SK-N-SH (cell line): ENCODE measurements at regions not wholly inside any gene's neighbourhood (a gene's known extent, or its start where the extent isn't known, plus 50 kb on each side); places are given as distances from the start of the nearest gene placed in this dataset.

Source experiments
- CTCF ChIA-PET: fragments of 300-600, 350-600 bp; formaldehyde crosslinking; extraction: SDS; loops from one replicate; lab custom pipeline; 2021; lab: Yijun Ruan, JAX
- POLR2A ChIA-PET: fragments of 350-600 bp; sonication (Branson Sonifier 250); formaldehyde crosslinking; extraction: SDS; loops from one replicate; lab custom pipeline; 2020; ENCODE audit warnings: antibody characterized with exemption, inconsistent platforms; lab: Yijun Ruan, JAX
- DNase-seq: peaks from one replicate; pipeline ENCODE4 v3.0.0; 2012
- H2AFZ ChIP-seq: fragments of 200-600 bp; sonication (generic); 2 replicates; pipeline ENCODE4 v1.8.1; 2016; ENCODE audit warnings: antibody characterized with exemption, mild to moderate bottlenecking, low read depth
- H3F3A ChIP-seq: fragments of 200-600 bp; sonication (generic); replicated peaks from 2 replicates; pipeline ENCODE3; 2016; ENCODE audit warnings: antibody characterized with exemption, mild to moderate bottlenecking; ENCODE audit not compliant: insufficient read depth
- H3K27ac ChIP-seq, 2 experiments: fragments of 200-500 bp in 1 of 2; fragments of 200-600 bp in 1 of 2; sonication (Bioruptor generic) in 1 of 2; sonication (generic), shearing (Covaris generic) in 1 of 2; 2 replicates each; pipeline versions ENCODE4 v1.5.1 to v1.6.1; 2014 to 2016; ENCODE audit warnings: low read depth in 2 of 2, inconsistent platforms in 1 of 2, low read length in 1 of 2, mild to moderate bottlenecking in 1 of 2, mixed read lengths in 1 of 2
- H3K27me3 ChIP-seq: fragments of 200-600 bp; sonication (generic), shearing (Covaris generic); 2 replicates; pipeline ENCODE4 v1.6.1; 2016; ENCODE audit warnings: mixed run types; ENCODE audit not compliant: insufficient read depth
- H3K36me3 ChIP-seq, 2 experiments: fragments of 200-500 bp in 1 of 2; fragments of 200-600 bp in 1 of 2; sonication (Bioruptor generic) in 1 of 2; sonication (generic) in 1 of 2; replicated peaks in 1 of 2; 2 replicates each; pipeline versions ENCODE3 to v1.5.1; 2014 to 2016; ENCODE audit warnings: low read length in 1 of 2, mild to moderate bottlenecking in 1 of 2; ENCODE audit not compliant: insufficient read depth in 2 of 2, control insufficient read depth in 1 of 2
- H3K4me1 ChIP-seq, 2 experiments: fragments of 200-500 bp in 1 of 2; fragments of 200-600 bp in 1 of 2; sonication (Bioruptor generic) in 1 of 2; sonication (generic), shearing (Covaris generic) in 1 of 2; 2 replicates each; pipeline versions ENCODE4 v1.5.1 to v1.6.1; 2014 to 2016; ENCODE audit warnings: low read depth in 1 of 2, low read length in 1 of 2, mixed run types in 1 of 2; ENCODE audit not compliant: insufficient read depth in 2 of 2, control insufficient read depth in 1 of 2
- H3K4me2 ChIP-seq: fragments of 200-600 bp; sonication (generic), shearing (Covaris generic); 2 replicates; pipeline ENCODE4 v1.6.1; 2017; ENCODE audit warnings: mixed run types
- H3K4me3 ChIP-seq, 2 experiments: fragments of 200-500 bp in 1 of 2; fragments of 200-600 bp in 1 of 2; sonication (Bioruptor generic) in 1 of 2; sonication (generic), shearing (Covaris generic) in 1 of 2; 2 replicates each; pipeline versions ENCODE4 v1.5.1 to v1.8.1; 2014 to 2016; ENCODE audit warnings: low read depth in 2 of 2, inconsistent platforms in 1 of 2, low read length in 1 of 2, mild to moderate bottlenecking in 1 of 2, mixed read lengths in 1 of 2, moderate library complexity in 1 of 2
- H3K79me2 ChIP-seq: fragments of 200-600 bp; sonication (generic); 2 replicates; pipeline ENCODE4 v1.8.1; 2017; ENCODE audit warnings: mild to moderate bottlenecking; ENCODE audit not compliant: insufficient read depth
- H3K9ac ChIP-seq: fragments of 200-600 bp; sonication (generic); 2 replicates; pipeline ENCODE4 v1.6.1; 2017; ENCODE audit warnings: mixed run types
- H3K9me2 ChIP-seq: fragments of 200-600 bp; sonication (generic); 2 replicates; pipeline ENCODE4 v1.6.1; 2017; ENCODE audit warnings: mixed run types
- H3K9me3 ChIP-seq: fragments of 200-600 bp; sonication (generic); 2 replicates; pipeline ENCODE4 v1.6.1; 2017; ENCODE audit warnings: mixed run types, mild to moderate bottlenecking, moderate library complexity
- H4K20me1 ChIP-seq: fragments of 200-600 bp; sonication (generic); 2 replicates; pipeline ENCODE4 v1.6.1; 2017; ENCODE audit warnings: mild to moderate bottlenecking, mixed run types; ENCODE audit not compliant: insufficient read depth
- CHD2 ChIP-seq: fragments of 150-350 bp; IDR thresholded peaks from 2 replicates; pipeline ENCODE4 v1.6.1; 2018; ENCODE audit warnings: low read length; ENCODE audit not compliant: partially characterized antibody
- CTCF ChIP-seq: fragments of 200-600 bp; sonication (generic); IDR thresholded peaks from 2 replicates; pipeline ENCODE4 v1.6.1; 2017; ENCODE audit warnings: antibody characterized with exemption, mild to moderate bottlenecking, moderate library complexity
- ELF1 ChIP-seq: IDR thresholded peaks from 2 replicates; pipeline ENCODE4 v1.4.0; 2012
- FOSL2 ChIP-seq: IDR thresholded peaks from 2 replicates; pipeline ENCODE4 v1.4.0; 2012; ENCODE audit warnings: low read depth, mild to moderate bottlenecking, moderate library complexity, borderline replicate concordance
- GABPA ChIP-seq: IDR thresholded peaks from 2 replicates; pipeline ENCODE4 v1.4.0; 2012; ENCODE audit warnings: low read depth, mild to moderate bottlenecking
- IRF3 ChIP-seq: fragments of 150-350 bp; IDR thresholded peaks from 2 replicates; pipeline ENCODE4 v1.6.1; 2016; ENCODE audit warnings: mild to moderate bottlenecking, low read depth, low read length
- JUND ChIP-seq: IDR thresholded peaks from 2 replicates; pipeline ENCODE4 v1.4.0; 2012
- MAX ChIP-seq: IDR thresholded peaks from 2 replicates; pipeline ENCODE4 v1.4.0; 2012; ENCODE audit warnings: low read depth
- MEF2A ChIP-seq: IDR thresholded peaks from 2 replicates; pipeline ENCODE4 v1.4.0; 2012; ENCODE audit warnings: low read depth, borderline replicate concordance
- MXI1 ChIP-seq: IDR thresholded peaks from 2 replicates; pipeline ENCODE4 v1.6.1; 2012; ENCODE audit warnings: mild to moderate bottlenecking, low read depth, low read length, improper control_type of control experiment
- POLR2AphosphoS5 ChIP-seq: IDR thresholded peaks from 2 replicates; pipeline ENCODE4 v1.6.1; 2012; ENCODE audit warnings: low read depth, low read length
- SMC3 ChIP-seq: IDR thresholded peaks from 2 replicates; pipeline ENCODE4 v1.6.1; 2012; ENCODE audit warnings: low read depth, low read length, improper control_type of control experiment
- TCF12 ChIP-seq: IDR thresholded peaks from 2 replicates; pipeline ENCODE4 v1.4.0; 2012
- USF2 ChIP-seq: fragments of 150-350 bp; IDR thresholded peaks from 2 replicates; pipeline ENCODE4 v1.6.1; 2017; ENCODE audit warnings: antibody characterized with exemption, low read length, low read depth, borderline replicate concordance
- YY1 ChIP-seq: IDR thresholded peaks from 2 replicates; pipeline ENCODE4 v1.4.0; 2012; ENCODE audit warnings: low read depth, mild to moderate bottlenecking
- ZBTB33 ChIP-seq: IDR thresholded peaks from 2 replicates; pipeline ENCODE4 v1.4.0; 2012; ENCODE audit warnings: low read depth, borderline replicate concordance
- WGBS: methylation state at CpG from one replicate; pipeline ENCODE4 v1.1.6; 2017; ENCODE audit warnings: low lambda C conversion rate; 5-methylcytosine and 5-hydroxymethylcytosine counted together

GRCh38 chr16:66035096-66035495 is 331.4 kb upstream of the CDH5 start (continued):
- TF ChIP-seq IRF3 (no peak), USF2 (no peak), JUND (no peak)

- Histone ChIP-seq H3K9ac (no peak overlapping the region), H3F3A (peaks cover 12% of the 10 kb centered on the region), H3K27me3 (no peaks in the 10 kb centered on the region), H3K9me3 (no peaks in the 10 kb centered on the region), H3K79me2 (no peaks in the 10 kb centered on the region), H3K4me1 (peaks cover 0 to 6% of the 10 kb centered on the region in 2 experiments; a peak in 1 of 4 replicates), H2AFZ (no peak overlapping the region), H4K20me1 (no peaks in the 10 kb centered on the region), H3K4me3 (no peak overlapping the region), H3K27ac (no peak overlapping the region), H3K9me2 (no peaks in the 10 kb centered on the region), H3K4me2 (no peak overlapping the region), H3K36me3 (no peaks in the 10 kb centered on the region)
- WGBS = 52% methylated on average over 7 of the region's 7 CpGs
- CTCF ChIA-PET = no interaction called here
- POLR2A ChIA-PET = no interaction called here
- DNase-seq = no peak
- TF ChIP-seq SMC3 = no peak
- no peak for TF ChIP-seq ZBTB33
- no peak for TF ChIP-seq CHD2
Measured at GRCh38 chr16:66032841-66033240, 333.6 kb upstream of the CDH5 start.

GRCh38 chr16:66030036-66030435 is 336.5 kb upstream of the CDH5 start:
- H3K4me2 ChIP-seq = no peak overlapping the region
- no peaks in the 10 kb centered on the region for H3K9me3 ChIP-seq
- no peaks in the 10 kb centered on the region for H3K27me3 ChIP-seq
- H3K4me3 ChIP-seq = no peak overlapping the region
- peaks cover 0 to 3% of the 10 kb centered on the region in 2 experiments; a peak in 1 of 4 replicates for H3K4me1 ChIP-seq
- no peak for DNase-seq
- no peaks in the 10 kb centered on the region for H3K9me2 ChIP-seq
- H3K27ac ChIP-seq = no peak overlapping the region
- H3K36me3 ChIP-seq = no peaks in the 10 kb centered on the region
- no peak overlapping the region for H3K9ac ChIP-seq
- no peaks in the 10 kb centered on the region for H4K20me1 ChIP-seq
- H3F3A ChIP-seq = peaks cover 12% of the 10 kb centered on the region
- TF ChIP-seq CHD2 (no peak), MXI1 (no peak), TCF12 (no peak), MEF2A (no peak), YY1 (no peak), GABPA (no peak), FOSL2 (no peak), POLR2AphosphoS5 (no peak), MAX (no peak), CTCF (no peak), SMC3 (no peak), ELF1 (no peak)
- TF ChIP-seq, all 33 proteins: peak for 0
- H2AFZ ChIP-seq = no peak overlapping the region
- POLR2A ChIA-PET = no interaction called here
- H3K79me2 ChIP-seq = no peaks in the 10 kb centered on the region
- CTCF ChIA-PET = no interaction called here
- WGBS = 58% methylated on average over 4 of the region's 4 CpGs
